Epithelial cell of esophagus (primary cell): ENCODE measurements at regions not wholly inside any gene's neighbourhood (a gene's known extent, or its start where the extent isn't known, plus 50 kb on each side); places are given as distances from the start of the nearest gene placed in this dataset.
A peak's percentile ranks its signal among the peaks of the same experiment; 100 is the strongest.

Experiments
- DNase-seq: peaks from one replicate; pipeline ENCODE4 v3.0.0; 2010; ENCODE audit warnings: low read depth
- H3K4me3 ChIP-seq: 2 replicates; pipeline ENCODE4 v1.5.1; 2011; ENCODE audit warnings: mild to moderate bottlenecking, low read length, control low read depth
- CTCF ChIP-seq: IDR thresholded peaks from 2 replicates; pipeline ENCODE4 v1.5.1; 2011; ENCODE audit warnings: low read depth, mild to moderate bottlenecking, low read length, control low read depth, inconsistent platforms; ENCODE audit not compliant: insufficient read depth; ENCODE audit errors: missing control alignments

- TF ChIP-seq CTCF, result no peak
- no peak for DNase-seq
- no peak overlapping the region for H3K4me3 ChIP-seq
Measured at GRCh38 chr7:53756946-53757345, 721.5 kb downstream of the POM121L12 start.

GRCh38 chr7:53768186-53768585, 732.8 kb downstream of the POM121L12 start:
- TF ChIP-seq CTCF, result no peak
- DNase-seq, result no peak
- H3K4me3 ChIP-seq, result no peak overlapping the region

- DNase-seq, result no peak
- H3K4me3 ChIP-seq, result no peak overlapping the region
- TF ChIP-seq CTCF, result no peak
Measured at GRCh38 chr7:53771701-53772100, 736.3 kb downstream of the POM121L12 start.

- TF ChIP-seq CTCF, result no peak
- no peak overlapping the region for H3K4me3 ChIP-seq
- no peak for DNase-seq
Measured at GRCh38 chr7:53776323-53776722, 740.9 kb downstream of the POM121L12 start.

- DNase-seq, result no peak
- TF ChIP-seq CTCF, result no peak
- no peak overlapping the region for H3K4me3 ChIP-seq
Measured at GRCh38 chr7:53789741-53790140, 752.4 kb upstream of the VSTM2A start.

- DNase-seq, result no peak
- TF ChIP-seq CTCF, result no peak
Measured at GRCh38 chr7:53794816-53795215, 747.4 kb upstream of the VSTM2A start.

GRCh38 chr7:53800746-53801145, 741.4 kb upstream of the VSTM2A start:
- H3K4me3 ChIP-seq, result no peak overlapping the region
- DNase-seq, result peak; percentile 7
- TF ChIP-seq CTCF, result no peak

More at GRCh38 chr7:53794816-53795215, 747.4 kb upstream of the VSTM2A start:
- H3K4me3 ChIP-seq, result no peak overlapping the region
